ENCODE measurements at regions not wholly inside any gene's neighbourhood (a gene's known extent, or its start where the extent isn't known, plus 50 kb on each side); places are given as distances from the start of the nearest gene placed in this dataset.

- Histone ChIP-seq H3K9ac (ENCODE audit: low read depth in 1 of 3, low read length in 3 of 3) (no peak overlapping the region), H3K36me3 (ENCODE audit: control insufficient read depth in 3 of 3, insufficient read depth in 3 of 3, low read length in 3 of 3) (no peaks in the 10 kb centered on the region), H3K27ac (ENCODE audit: low read depth, low read length) (no peak overlapping the region), H3K4me1 (ENCODE audit: control insufficient read depth in 3 of 3, insufficient read depth in 3 of 3, low read length in 3 of 3) (no peaks in the 10 kb centered on the region), H3K4me3 (ENCODE audit: low read length in 3 of 3) (no peak overlapping the region), H3K9me3 (ENCODE audit: control insufficient read depth in 3 of 3, low read length in 3 of 3) (no peaks in the 10 kb centered on the region), H3K27me3 (ENCODE audit: control insufficient read depth in 3 of 3, insufficient read depth in 3 of 3, low read length in 3 of 3) (no peaks in the 10 kb centered on the region)
Observed at GRCh38 chr13:81142306-81142999, 801.5 kb upstream of the SPRY2 start.

- Histone ChIP-seq H3K27me3 (ENCODE audit: control insufficient read depth in 3 of 3, insufficient read depth in 3 of 3, low read length in 3 of 3) (no peaks in the 10 kb centered on the region), H3K36me3 (ENCODE audit: control insufficient read depth in 3 of 3, insufficient read depth in 3 of 3, low read length in 3 of 3) (no peaks in the 10 kb centered on the region), H3K4me1 (ENCODE audit: control insufficient read depth in 3 of 3, insufficient read depth in 3 of 3, low read length in 3 of 3) (no peaks in the 10 kb centered on the region), H3K9me3 (ENCODE audit: control insufficient read depth in 3 of 3, low read length in 3 of 3) (no peaks in the 10 kb centered on the region), H3K9ac (ENCODE audit: low read depth in 1 of 3, low read length in 3 of 3) (no peak overlapping the region), H3K4me3 (ENCODE audit: low read length in 3 of 3) (no peak overlapping the region), H3K27ac (ENCODE audit: low read depth, low read length) (no peak overlapping the region)
Observed at GRCh38 chr13:81140675-81141074, 799.7 kb upstream of the SPRY2 start.

GRCh38 chr13:81139987-81140386 is 799.1 kb upstream of the SPRY2 start:
- H3K4me1 ChIP-seq (ENCODE audit: control insufficient read depth in 3 of 3, insufficient read depth in 3 of 3, low read length in 3 of 3) = no peaks in the 10 kb centered on the region
- H3K27me3 ChIP-seq (ENCODE audit: control insufficient read depth in 3 of 3, insufficient read depth in 3 of 3, low read length in 3 of 3) = no peaks in the 10 kb centered on the region
- H3K27ac ChIP-seq (ENCODE audit: low read depth, low read length) = no peak overlapping the region
- no peaks in the 10 kb centered on the region for H3K9me3 ChIP-seq (ENCODE audit: control insufficient read depth in 3 of 3, low read length in 3 of 3)
- H3K4me3 ChIP-seq (ENCODE audit: low read length in 3 of 3) = no peak overlapping the region
- H3K9ac ChIP-seq (ENCODE audit: low read depth in 1 of 3, low read length in 3 of 3) = no peak overlapping the region
- no peaks in the 10 kb centered on the region for H3K36me3 ChIP-seq (ENCODE audit: control insufficient read depth in 3 of 3, insufficient read depth in 3 of 3, low read length in 3 of 3)

- H3K4me1 ChIP-seq (ENCODE audit: control insufficient read depth in 3 of 3, insufficient read depth in 3 of 3, low read length in 3 of 3) = no peaks in the 10 kb centered on the region
- no peaks in the 10 kb centered on the region for H3K36me3 ChIP-seq (ENCODE audit: control insufficient read depth in 3 of 3, insufficient read depth in 3 of 3, low read length in 3 of 3)
- H3K9me3 ChIP-seq (ENCODE audit: control insufficient read depth in 3 of 3, low read length in 3 of 3) = no peaks in the 10 kb centered on the region
- H3K27me3 ChIP-seq (ENCODE audit: control insufficient read depth in 3 of 3, insufficient read depth in 3 of 3, low read length in 3 of 3) = no peaks in the 10 kb centered on the region
- H3K4me3 ChIP-seq (ENCODE audit: low read length in 3 of 3) = no peak overlapping the region
- H3K9ac ChIP-seq (ENCODE audit: low read depth in 1 of 3, low read length in 3 of 3) = no peak overlapping the region
- H3K27ac ChIP-seq (ENCODE audit: low read depth, low read length) = no peak overlapping the region
Observed at GRCh38 chr13:81138353-81138980, 797.5 kb upstream of the SPRY2 start.

- Histone ChIP-seq H3K27me3 (ENCODE audit: control insufficient read depth in 3 of 3, insufficient read depth in 3 of 3, low read length in 3 of 3) (no peaks in the 10 kb centered on the region), H3K9me3 (ENCODE audit: control insufficient read depth in 3 of 3, low read length in 3 of 3) (no peaks in the 10 kb centered on the region), H3K27ac (ENCODE audit: low read depth, low read length) (no peak overlapping the region), H3K4me1 (ENCODE audit: control insufficient read depth in 3 of 3, insufficient read depth in 3 of 3, low read length in 3 of 3) (no peaks in the 10 kb centered on the region), H3K36me3 (ENCODE audit: control insufficient read depth in 3 of 3, insufficient read depth in 3 of 3, low read length in 3 of 3) (no peaks in the 10 kb centered on the region), H3K9ac (ENCODE audit: low read depth in 1 of 3, low read length in 3 of 3) (no peak overlapping the region), H3K4me3 (ENCODE audit: low read length in 3 of 3) (no peak overlapping the region)
Observed at GRCh38 chr13:81133066-81133465, 792.1 kb upstream of the SPRY2 start.

GRCh38 chr13:81117416-81117815 is 776.5 kb upstream of the SPRY2 start:
- Histone ChIP-seq H3K27ac (ENCODE audit: low read depth, low read length) (no peak overlapping the region), H3K9ac (ENCODE audit: low read depth in 1 of 3, low read length in 3 of 3) (no peak overlapping the region), H3K4me1 (ENCODE audit: control insufficient read depth in 3 of 3, insufficient read depth in 3 of 3, low read length in 3 of 3) (no peaks in the 10 kb centered on the region), H3K9me3 (ENCODE audit: control insufficient read depth in 3 of 3, low read length in 3 of 3) (no peaks in the 10 kb centered on the region), H3K36me3 (ENCODE audit: control insufficient read depth in 3 of 3, insufficient read depth in 3 of 3, low read length in 3 of 3) (no peaks in the 10 kb centered on the region), H3K27me3 (ENCODE audit: control insufficient read depth in 3 of 3, insufficient read depth in 3 of 3, low read length in 3 of 3) (no peaks in the 10 kb centered on the region), H3K4me3 (ENCODE audit: low read length in 3 of 3) (no peak overlapping the region)

- no peaks in the 10 kb centered on the region for H3K9me3 ChIP-seq (ENCODE audit: control insufficient read depth in 3 of 3, low read length in 3 of 3)
- peak overlapping the region in 1 of 3 donors; percentile 3 for H3K4me3 ChIP-seq (ENCODE audit: low read length in 3 of 3)
- H3K27ac ChIP-seq (ENCODE audit: low read depth, low read length) = no peak overlapping the region
- H3K27me3 ChIP-seq (ENCODE audit: control insufficient read depth in 3 of 3, insufficient read depth in 3 of 3, low read length in 3 of 3) = no peaks in the 10 kb centered on the region
- H3K4me1 ChIP-seq (ENCODE audit: control insufficient read depth in 3 of 3, insufficient read depth in 3 of 3, low read length in 3 of 3) = no peaks in the 10 kb centered on the region
- no peak overlapping the region for H3K9ac ChIP-seq (ENCODE audit: low read depth in 1 of 3, low read length in 3 of 3)
- no peaks in the 10 kb centered on the region for H3K36me3 ChIP-seq (ENCODE audit: control insufficient read depth in 3 of 3, insufficient read depth in 3 of 3, low read length in 3 of 3)
Observed at GRCh38 chr13:81116461-81117282, 775.7 kb upstream of the SPRY2 start.

- Histone ChIP-seq H3K36me3 (ENCODE audit: control insufficient read depth in 3 of 3, insufficient read depth in 3 of 3, low read length in 3 of 3) (no peaks in the 10 kb centered on the region), H3K27me3 (ENCODE audit: control insufficient read depth in 3 of 3, insufficient read depth in 3 of 3, low read length in 3 of 3) (no peaks in the 10 kb centered on the region), H3K9ac (ENCODE audit: low read depth in 1 of 3, low read length in 3 of 3) (no peak overlapping the region), H3K9me3 (ENCODE audit: control insufficient read depth in 3 of 3, low read length in 3 of 3) (no peaks in the 10 kb centered on the region), H3K27ac (ENCODE audit: low read depth, low read length) (no peak overlapping the region), H3K4me3 (ENCODE audit: low read length in 3 of 3) (no peak overlapping the region), H3K4me1 (ENCODE audit: control insufficient read depth in 3 of 3, insufficient read depth in 3 of 3, low read length in 3 of 3) (no peaks in the 10 kb centered on the region)
Observed at GRCh38 chr13:81109026-81109425, 768.1 kb upstream of the SPRY2 start.

GRCh38 chr13:81106348-81106747 is 765.4 kb upstream of the SPRY2 start:
- no peaks in the 10 kb centered on the region for H3K4me1 ChIP-seq (ENCODE audit: control insufficient read depth in 3 of 3, insufficient read depth in 3 of 3, low read length in 3 of 3)
- no peaks in the 10 kb centered on the region for H3K36me3 ChIP-seq (ENCODE audit: control insufficient read depth in 3 of 3, insufficient read depth in 3 of 3, low read length in 3 of 3)
- H3K9ac ChIP-seq (ENCODE audit: low read depth in 1 of 3, low read length in 3 of 3) = no peak overlapping the region
- no peaks in the 10 kb centered on the region for H3K9me3 ChIP-seq (ENCODE audit: control insufficient read depth in 3 of 3, low read length in 3 of 3)
- H3K4me3 ChIP-seq (ENCODE audit: low read length in 3 of 3) = no peak overlapping the region
- no peak overlapping the region for H3K27ac ChIP-seq (ENCODE audit: low read depth, low read length)
- no peaks in the 10 kb centered on the region for H3K27me3 ChIP-seq (ENCODE audit: control insufficient read depth in 3 of 3, insufficient read depth in 3 of 3, low read length in 3 of 3)
